ENCODE measurements at regions not wholly inside any gene's neighbourhood (a gene's known extent, or its start where the extent isn't known, plus 50 kb on each side); places are given as distances from the start of the nearest gene placed in this dataset.

GRCh38 chr2:150045601-150046000 lies 441.9 kb downstream of the RND3 start:
- no peak for TF ChIP-seq CTCF (IDR thresholded peaks at IDR 0.05)
- no peak for ATAC-seq (ENCODE audit: low FRiP score)
- DNase-seq (ENCODE audit: low spot score), result no peak

GRCh38 chr2:150043172-150043500 lies 444.3 kb downstream of the RND3 start:
- TF ChIP-seq CTCF (IDR thresholded peaks at IDR 0.05), result no peak
- DNase-seq (ENCODE audit: low spot score), result no peak
- no peak for ATAC-seq (ENCODE audit: low FRiP score)

- no peak for ATAC-seq (ENCODE audit: low FRiP score)
- no peak for TF ChIP-seq CTCF (IDR thresholded peaks at IDR 0.05)
- DNase-seq (ENCODE audit: low spot score), result no peak
Observed at GRCh38 chr2:150042500-150043171, 444.8 kb downstream of the RND3 start.

- no peak for TF ChIP-seq CTCF (IDR thresholded peaks at IDR 0.05)
- ATAC-seq (ENCODE audit: low FRiP score) (no peak), DNase-seq (ENCODE audit: low spot score) (no peak)
Observed at GRCh38 chr2:150041722-150042425, 445.6 kb downstream of the RND3 start.

GRCh38 chr2:150036622-150037021 lies 449.0 kb upstream of the MMADHC start:
- no peak for TF ChIP-seq CTCF (IDR thresholded peaks at IDR 0.05)
- DNase-seq (ENCODE audit: low spot score) (no peak), ATAC-seq (ENCODE audit: low FRiP score) (no peak)

- ATAC-seq (ENCODE audit: low FRiP score) (no peak), DNase-seq (ENCODE audit: low spot score) (no peak)
- no peak for TF ChIP-seq CTCF (IDR thresholded peaks at IDR 0.05)
Observed at GRCh38 chr2:150034665-150035064, 447.1 kb upstream of the MMADHC start.

Measured in omental fat pad (tissue), 3 donors.